ENCODE measurements at regions not wholly inside any gene's neighbourhood (a gene's known extent, or its start where the extent isn't known, plus 50 kb on each side); places are given as distances from the start of the nearest gene placed in this dataset.

DNA sequence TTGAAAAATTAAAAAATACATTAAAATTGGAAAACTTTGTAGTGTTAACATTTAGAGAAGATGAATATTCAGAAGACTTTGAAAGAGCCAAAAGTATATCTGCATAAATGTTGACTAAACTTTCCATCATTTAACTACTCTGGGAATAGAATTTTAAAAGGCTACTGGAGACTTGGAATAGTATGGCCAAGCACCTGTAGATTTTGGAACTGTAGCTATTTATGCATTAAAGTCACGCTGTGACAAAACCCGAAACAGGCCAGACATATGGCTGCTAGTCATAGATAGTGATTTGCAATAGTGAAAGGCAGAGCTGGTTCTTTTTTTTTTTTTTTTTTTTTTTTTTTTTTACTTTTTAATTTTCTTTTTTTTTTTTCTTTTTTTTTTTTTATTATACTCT is 396.0 kb downstream of the SOCS6 start:
- TF ChIP-seq CTCF (IDR thresholded peaks at IDR 0.05; ENCODE audit: low read depth, low read length, missing control alignments), result no peak
- DNase-seq (ENCODE audit: low read depth), result no peak
- no peak overlapping the region for H3K4me3 ChIP-seq (ENCODE audit: low read depth, low read length)

- H3K4me3 ChIP-seq (ENCODE audit: low read depth, low read length), result no peak overlapping the region
- no peak for TF ChIP-seq CTCF (IDR thresholded peaks at IDR 0.05; ENCODE audit: low read depth, low read length, missing control alignments)
- DNase-seq (ENCODE audit: low read depth), result no peak
These were observed 394.4 kb downstream of the SOCS6 start for GRCh38 chr18:70683263-70683662.

DNA sequence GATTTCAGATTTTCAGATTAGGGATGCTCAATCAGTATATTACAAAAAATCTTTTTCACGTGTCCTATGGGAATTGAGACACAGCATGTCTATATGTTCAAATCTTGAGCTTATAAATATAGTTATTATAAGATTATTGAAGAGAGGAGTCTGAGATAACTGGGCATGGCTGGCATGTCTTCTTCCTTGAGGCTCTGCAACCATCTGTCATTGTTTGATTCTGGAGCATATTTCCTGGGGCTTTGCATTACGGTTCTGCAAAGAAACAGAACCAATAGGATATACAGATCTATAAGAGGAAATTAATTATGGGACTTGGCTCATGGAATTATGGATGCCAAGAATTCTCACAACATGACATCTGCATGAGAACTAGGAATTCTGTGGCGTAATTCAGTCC is 386.1 kb downstream of the SOCS6 start:
- DNase-seq (ENCODE audit: low read depth), result no peak
- no peak for TF ChIP-seq CTCF (IDR thresholded peaks at IDR 0.05; ENCODE audit: low read depth, low read length, missing control alignments)
- H3K4me3 ChIP-seq (ENCODE audit: low read depth, low read length), result no peak overlapping the region

- DNase-seq (ENCODE audit: low read depth), result no peak
- no peak for TF ChIP-seq CTCF (IDR thresholded peaks at IDR 0.05; ENCODE audit: low read depth, low read length, missing control alignments)
- no peak overlapping the region for H3K4me3 ChIP-seq (ENCODE audit: low read depth, low read length)
These were observed 385.0 kb downstream of the SOCS6 start for GRCh38 chr18:70673831-70674230.

GRCh38 chr18:70672581-70672980 is 383.7 kb downstream of the SOCS6 start:
- TF ChIP-seq CTCF (IDR thresholded peaks at IDR 0.05; ENCODE audit: low read depth, low read length, missing control alignments), result no peak
- no peak overlapping the region for H3K4me3 ChIP-seq (ENCODE audit: low read depth, low read length)
- no peak for DNase-seq (ENCODE audit: low read depth)

DNA sequence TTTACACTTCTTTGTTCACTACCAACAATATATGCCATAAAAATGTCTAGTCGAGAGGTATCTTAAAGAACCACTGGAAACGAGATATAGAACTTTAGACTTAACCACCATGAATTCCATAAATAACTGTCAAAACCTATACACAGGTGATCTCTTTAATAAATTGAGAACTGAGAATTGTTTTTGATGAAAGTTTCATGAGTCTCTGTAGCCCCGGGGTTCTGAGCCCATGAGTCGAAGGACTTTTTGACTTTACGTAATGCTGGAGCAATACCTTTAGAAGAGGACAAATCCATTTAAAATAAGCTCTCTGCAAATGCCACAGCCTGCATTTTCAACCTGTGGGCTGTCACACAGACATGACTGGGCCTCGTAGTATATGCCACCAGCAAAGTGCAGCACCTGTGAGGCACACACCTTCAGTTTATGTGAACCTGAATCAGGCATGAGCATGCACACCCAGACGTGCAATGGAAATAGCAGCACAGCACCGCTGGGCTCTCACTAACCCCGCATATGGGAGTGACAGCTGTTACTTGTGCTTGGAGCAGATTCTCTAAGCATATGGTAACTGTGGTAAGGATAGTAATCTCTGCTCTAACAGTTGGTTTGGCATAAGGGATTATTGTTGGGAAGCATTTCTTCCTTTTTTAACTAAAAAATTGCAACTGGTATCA is 383.2 kb downstream of the SOCS6 start:
- no peak for DNase-seq (ENCODE audit: low read depth)
- H3K4me3 ChIP-seq (ENCODE audit: low read depth, low read length), result no peak overlapping the region
- no peak for TF ChIP-seq CTCF (IDR thresholded peaks at IDR 0.05; ENCODE audit: low read depth, low read length, missing control alignments)

GRCh38 chr18:70666936-70667335 is 378.1 kb downstream of the SOCS6 start:
- DNase-seq (ENCODE audit: low read depth), result no peak
- no peak overlapping the region for H3K4me3 ChIP-seq (ENCODE audit: low read depth, low read length)
- TF ChIP-seq CTCF (IDR thresholded peaks at IDR 0.05; ENCODE audit: low read depth, low read length, missing control alignments), result no peak
